WTC11 (cell line): ENCODE measurements at regions not wholly inside any gene's neighbourhood (a gene's known extent, or its start where the extent isn't known, plus 50 kb on each side); places are given as distances from the start of the nearest gene placed in this dataset.

Experiments
- NFE2L1 ChIP-seq: sonication (generic); formaldehyde crosslinking; IDR thresholded peaks from 2 replicates; pipeline ENCODE4 v1.8.1; 2023; ENCODE audit warnings: missing genetic modification reagents
- TF ChIP-seq, protein P1 (sequence below): sonication (generic); formaldehyde crosslinking; IDR thresholded peaks from 2 replicates; pipeline ENCODE4 v1.8.0; 2022; ENCODE audit warnings: missing genetic modification reagents

DNA sequence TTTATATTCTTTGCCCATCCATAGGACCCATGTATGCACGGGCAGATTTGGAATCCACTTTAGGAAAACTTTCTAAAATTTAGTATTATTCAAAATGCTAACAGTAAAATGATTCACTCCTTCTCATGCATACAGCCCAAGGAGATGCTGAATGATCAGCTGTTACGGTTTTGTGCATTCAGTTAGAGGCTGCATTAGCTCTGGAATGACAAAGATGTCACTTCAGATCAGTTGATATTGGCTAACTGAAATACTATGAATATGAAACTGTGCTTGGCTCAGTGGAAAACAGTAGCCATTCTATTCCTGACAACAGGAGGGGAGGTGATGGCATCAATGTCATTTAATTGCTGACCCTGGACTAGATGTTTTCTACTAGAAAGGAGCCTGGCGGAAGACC lies 560.7 kb downstream of the ZNF608 start:
- no peak for TF ChIP-seq NFE2L1 (CRISPR knock-in tag)
- TF ChIP-seq, protein P1, sequence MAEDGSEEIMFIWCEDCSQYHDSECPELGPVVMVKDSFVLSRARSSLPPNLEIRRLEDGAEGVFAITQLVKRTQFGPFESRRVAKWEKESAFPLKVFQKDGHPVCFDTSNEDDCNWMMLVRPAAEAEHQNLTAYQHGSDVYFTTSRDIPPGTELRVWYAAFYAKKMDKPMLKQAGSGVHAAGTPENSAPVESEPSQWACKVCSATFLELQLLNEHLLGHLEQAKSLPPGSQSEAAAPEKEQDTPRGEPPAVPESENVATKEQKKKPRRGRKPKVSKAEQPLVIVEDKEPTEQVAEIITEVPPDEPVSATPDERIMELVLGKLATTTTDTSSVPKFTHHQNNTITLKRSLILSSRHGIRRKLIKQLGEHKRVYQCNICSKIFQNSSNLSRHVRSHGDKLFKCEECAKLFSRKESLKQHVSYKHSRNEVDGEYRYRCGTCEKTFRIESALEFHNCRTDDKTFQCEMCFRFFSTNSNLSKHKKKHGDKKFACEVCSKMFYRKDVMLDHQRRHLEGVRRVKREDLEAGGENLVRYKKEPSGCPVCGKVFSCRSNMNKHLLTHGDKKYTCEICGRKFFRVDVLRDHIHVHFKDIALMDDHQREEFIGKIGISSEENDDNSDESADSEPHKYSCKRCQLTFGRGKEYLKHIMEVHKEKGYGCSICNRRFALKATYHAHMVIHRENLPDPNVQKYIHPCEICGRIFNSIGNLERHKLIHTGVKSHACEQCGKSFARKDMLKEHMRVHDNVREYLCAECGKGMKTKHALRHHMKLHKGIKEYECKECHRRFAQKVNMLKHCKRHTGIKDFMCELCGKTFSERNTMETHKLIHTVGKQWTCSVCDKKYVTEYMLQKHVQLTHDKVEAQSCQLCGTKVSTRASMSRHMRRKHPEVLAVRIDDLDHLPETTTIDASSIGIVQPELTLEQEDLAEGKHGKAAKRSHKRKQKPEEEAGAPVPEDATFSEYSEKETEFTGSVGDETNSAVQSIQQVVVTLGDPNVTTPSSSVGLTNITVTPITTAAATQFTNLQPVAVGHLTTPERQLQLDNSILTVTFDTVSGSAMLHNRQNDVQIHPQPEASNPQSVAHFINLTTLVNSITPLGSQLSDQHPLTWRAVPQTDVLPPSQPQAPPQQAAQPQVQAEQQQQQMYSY: no peak
